ENCODE measurements at regions not wholly inside any gene's neighbourhood (a gene's known extent, or its start where the extent isn't known, plus 50 kb on each side); places are given as distances from the start of the nearest gene placed in this dataset.

DNA sequence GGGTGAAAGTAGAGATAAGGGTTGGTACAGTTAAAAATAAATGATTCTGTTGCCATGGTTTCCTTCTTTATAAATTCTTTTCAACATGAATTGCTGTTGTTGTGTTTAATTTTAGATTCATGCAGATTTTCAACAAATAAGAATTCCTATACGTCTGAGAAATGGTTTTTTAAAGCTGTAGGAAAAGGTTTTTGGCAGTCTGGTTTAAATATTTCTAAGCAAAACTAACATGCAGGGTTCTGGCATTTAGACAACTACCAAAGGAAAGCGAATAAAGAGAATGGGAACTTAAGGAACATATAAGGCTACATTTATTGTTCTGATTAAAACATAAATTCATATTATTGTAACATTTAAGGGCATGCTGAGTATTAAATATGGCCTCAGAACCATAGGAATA lies 203.0 kb upstream of the MIR17HG start (continued):
- TF ChIP-seq, protein P1, sequence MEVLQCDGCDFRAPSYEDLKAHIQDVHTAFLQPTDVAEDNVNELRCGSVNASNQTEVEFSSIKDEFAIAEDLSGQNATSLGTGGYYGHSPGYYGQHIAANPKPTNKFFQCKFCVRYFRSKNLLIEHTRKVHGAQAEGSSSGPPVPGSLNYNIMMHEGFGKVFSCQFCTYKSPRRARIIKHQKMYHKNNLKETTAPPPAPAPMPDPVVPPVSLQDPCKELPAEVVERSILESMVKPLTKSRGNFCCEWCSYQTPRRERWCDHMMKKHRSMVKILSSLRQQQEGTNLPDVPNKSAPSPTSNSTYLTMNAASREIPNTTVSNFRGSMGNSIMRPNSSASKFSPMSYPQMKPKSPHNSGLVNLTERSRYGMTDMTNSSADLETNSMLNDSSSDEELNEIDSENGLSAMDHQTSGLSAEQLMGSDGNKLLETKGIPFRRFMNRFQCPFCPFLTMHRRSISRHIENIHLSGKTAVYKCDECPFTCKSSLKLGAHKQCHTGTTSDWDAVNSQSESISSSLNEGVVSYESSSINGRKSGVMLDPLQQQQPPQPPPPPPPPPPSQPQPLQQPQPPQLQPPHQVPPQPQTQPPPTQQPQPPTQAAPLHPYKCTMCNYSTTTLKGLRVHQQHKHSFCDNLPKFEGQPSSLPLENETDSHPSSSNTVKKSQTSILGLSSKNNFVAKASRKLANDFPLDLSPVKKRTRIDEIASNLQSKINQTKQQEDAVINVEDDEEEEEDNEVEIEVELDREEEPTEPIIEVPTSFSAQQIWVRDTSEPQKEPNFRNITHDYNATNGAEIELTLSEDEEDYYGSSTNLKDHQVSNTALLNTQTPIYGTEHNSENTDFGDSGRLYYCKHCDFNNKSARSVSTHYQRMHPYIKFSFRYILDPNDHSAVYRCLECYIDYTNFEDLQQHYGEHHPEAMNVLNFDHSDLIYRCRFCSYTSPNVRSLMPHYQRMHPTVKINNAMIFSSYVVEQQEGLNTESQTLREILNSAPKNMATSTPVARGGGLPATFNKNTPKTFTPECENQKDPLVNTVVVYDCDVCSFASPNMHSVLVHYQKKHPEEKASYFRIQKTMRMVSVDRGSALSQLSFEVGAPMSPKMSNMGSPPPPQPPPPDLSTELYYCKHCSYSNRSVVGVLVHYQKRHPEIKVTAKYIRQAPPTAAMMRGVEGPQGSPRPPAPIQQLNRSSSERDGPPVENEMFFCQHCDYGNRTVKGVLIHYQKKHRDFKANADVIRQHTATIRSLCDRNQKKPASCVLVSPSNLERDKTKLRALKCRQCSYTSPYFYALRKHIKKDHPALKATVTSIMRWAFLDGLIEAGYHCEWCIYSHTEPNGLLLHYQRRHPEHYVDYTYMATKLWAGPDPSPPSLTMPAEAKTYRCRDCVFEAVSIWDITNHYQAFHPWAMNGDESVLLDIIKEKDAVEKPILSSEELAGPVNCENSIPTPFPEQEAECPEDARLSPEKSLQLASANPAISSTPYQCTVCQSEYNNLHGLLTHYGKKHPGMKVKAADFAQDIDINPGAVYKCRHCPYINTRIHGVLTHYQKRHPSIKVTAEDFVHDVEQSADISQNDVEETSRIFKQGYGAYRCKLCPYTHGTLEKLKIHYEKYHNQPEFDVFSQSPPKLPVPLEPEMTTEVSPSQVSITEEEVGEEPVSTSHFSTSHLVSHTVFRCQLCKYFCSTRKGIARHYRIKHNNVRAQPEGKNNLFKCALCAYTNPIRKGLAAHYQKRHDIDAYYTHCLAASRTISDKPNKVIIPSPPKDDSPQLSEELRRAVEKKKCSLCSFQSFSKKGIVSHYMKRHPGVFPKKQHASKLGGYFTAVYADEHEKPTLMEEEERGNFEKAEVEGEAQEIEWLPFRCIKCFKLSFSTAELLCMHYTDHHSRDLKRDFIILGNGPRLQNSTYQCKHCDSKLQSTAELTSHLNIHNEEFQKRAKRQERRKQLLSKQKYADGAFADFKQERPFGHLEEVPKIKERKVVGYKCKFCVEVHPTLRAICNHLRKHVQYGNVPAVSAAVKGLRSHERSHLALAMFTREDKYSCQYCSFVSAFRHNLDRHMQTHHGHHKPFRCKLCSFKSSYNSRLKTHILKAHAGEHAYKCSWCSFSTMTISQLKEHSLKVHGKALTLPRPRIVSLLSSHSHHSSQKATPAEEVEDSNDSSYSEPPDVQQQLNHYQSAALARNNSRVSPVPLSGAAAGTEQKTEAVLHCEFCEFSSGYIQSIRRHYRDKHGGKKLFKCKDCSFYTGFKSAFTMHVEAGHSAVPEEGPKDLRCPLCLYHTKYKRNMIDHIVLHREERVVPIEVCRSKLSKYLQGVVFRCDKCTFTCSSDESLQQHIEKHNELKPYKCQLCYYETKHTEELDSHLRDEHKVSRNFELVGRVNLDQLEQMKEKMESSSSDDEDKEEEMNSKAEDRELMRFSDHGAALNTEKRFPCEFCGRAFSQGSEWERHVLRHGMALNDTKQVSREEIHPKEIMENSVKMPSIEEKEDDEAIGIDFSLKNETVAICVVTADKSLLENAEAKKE (CRISPR knock-in tag; IDR thresholded peaks at IDR 0.05): no peak
- no peak for TF ChIP-seq STAT1 (IDR thresholded peaks at IDR 0.05; ENCODE audit: unreplicated experiment)
- no peak for TF ChIP-seq EZH2phosphoT487 (IDR thresholded peaks at IDR 0.05; ENCODE audit: unreplicated experiment)
- no peak for TF ChIP-seq EZH2 (IDR thresholded peaks at IDR 0.05; ENCODE audit: low read depth, unreplicated experiment)
- TF ChIP-seq ZNF114 (CRISPR knock-in tag; IDR thresholded peaks at IDR 0.05): no peak
- TF ChIP-seq NANOG (IDR thresholded peaks at IDR 0.05; ENCODE audit: borderline replicate concordance): no peak
- TF ChIP-seq, protein P2, sequence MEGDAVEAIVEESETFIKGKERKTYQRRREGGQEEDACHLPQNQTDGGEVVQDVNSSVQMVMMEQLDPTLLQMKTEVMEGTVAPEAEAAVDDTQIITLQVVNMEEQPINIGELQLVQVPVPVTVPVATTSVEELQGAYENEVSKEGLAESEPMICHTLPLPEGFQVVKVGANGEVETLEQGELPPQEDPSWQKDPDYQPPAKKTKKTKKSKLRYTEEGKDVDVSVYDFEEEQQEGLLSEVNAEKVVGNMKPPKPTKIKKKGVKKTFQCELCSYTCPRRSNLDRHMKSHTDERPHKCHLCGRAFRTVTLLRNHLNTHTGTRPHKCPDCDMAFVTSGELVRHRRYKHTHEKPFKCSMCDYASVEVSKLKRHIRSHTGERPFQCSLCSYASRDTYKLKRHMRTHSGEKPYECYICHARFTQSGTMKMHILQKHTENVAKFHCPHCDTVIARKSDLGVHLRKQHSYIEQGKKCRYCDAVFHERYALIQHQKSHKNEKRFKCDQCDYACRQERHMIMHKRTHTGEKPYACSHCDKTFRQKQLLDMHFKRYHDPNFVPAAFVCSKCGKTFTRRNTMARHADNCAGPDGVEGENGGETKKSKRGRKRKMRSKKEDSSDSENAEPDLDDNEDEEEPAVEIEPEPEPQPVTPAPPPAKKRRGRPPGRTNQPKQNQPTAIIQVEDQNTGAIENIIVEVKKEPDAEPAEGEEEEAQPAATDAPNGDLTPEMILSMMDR (conservative IDR thresholded peaks at IDR 0.05; ENCODE audit: low read depth in 2 of 2): no peak
- no peak for TF ChIP-seq POLR2AphosphoS5 (IDR thresholded peaks at IDR 0.05; ENCODE audit: low read depth)
- TF ChIP-seq, protein P3, sequence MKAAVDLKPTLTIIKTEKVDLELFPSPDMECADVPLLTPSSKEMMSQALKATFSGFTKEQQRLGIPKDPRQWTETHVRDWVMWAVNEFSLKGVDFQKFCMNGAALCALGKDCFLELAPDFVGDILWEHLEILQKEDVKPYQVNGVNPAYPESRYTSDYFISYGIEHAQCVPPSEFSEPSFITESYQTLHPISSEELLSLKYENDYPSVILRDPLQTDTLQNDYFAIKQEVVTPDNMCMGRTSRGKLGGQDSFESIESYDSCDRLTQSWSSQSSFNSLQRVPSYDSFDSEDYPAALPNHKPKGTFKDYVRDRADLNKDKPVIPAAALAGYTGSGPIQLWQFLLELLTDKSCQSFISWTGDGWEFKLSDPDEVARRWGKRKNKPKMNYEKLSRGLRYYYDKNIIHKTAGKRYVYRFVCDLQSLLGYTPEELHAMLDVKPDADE (IDR thresholded peaks at IDR 0.05): no peak
- no peak for TF ChIP-seq JUNB (IDR thresholded peaks at IDR 0.05; ENCODE audit: unreplicated experiment)

Measured in GM23338 (cell line).